Dermis blood vessel endothelial cell (primary cell): ENCODE measurements at regions not wholly inside any gene's neighbourhood (a gene's known extent, or its start where the extent isn't known, plus 50 kb on each side); places are given as distances from the start of the nearest gene placed in this dataset.

Source experiments
- DNase-seq: peaks from one replicate; pipeline ENCODE4 v3.0.0; 2010

DNA sequence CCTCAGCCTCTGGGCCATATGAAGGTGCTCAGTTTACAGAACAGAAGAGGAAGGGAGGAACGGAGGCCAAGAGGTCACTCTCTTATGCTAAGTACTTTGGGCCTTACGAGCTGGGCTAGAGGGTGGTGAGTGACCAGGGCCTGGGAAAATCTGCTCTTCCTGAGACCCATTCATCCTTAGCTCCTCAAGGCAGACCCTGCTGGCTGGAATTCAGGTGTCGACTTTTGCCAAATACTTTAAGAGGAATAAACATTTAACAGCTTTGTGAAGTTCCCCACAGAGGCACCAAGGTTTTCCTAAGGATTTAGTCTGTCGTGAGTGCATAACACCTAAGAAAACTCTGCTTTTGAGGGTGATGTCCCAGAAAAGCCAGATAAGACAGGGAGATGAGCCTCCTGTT, 129.7 kb upstream of the SIX2 start:
- no peak for DNase-seq

DNA sequence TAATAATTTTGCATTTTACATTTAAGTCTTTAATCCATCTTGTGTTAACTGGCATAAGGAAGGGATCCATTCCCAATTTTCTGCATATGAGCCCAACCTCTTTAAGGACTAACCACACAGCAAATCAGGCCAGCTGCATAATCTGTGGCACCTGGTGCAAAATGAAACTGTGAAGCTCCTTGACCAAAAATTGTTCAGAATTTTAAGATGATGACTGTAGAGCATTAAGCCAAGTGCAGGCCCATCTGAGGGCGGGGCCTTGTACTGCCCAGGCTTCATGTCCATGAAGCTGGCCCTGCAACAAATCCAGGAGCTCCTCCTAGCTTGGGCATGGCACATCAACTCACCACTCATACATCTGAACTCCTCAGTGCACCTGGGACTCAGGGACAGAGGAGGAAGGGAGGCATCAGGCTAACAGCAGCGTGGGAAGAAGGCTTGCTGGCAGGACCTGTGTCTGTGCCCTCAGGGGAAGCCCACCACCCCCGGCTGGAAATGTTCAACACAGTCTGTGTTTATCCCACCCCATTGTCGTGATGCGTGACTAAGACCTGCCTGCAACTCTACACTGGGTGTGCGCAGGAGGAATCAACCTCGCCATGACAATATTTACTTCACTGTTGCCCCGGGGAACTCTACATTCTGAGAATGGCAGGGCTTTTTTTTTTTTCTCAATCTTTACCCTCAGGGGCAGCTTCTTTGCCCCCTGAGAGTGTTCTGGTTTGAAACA, 128.9 kb upstream of the SIX2 start:
- DNase-seq = no peak

DNA sequence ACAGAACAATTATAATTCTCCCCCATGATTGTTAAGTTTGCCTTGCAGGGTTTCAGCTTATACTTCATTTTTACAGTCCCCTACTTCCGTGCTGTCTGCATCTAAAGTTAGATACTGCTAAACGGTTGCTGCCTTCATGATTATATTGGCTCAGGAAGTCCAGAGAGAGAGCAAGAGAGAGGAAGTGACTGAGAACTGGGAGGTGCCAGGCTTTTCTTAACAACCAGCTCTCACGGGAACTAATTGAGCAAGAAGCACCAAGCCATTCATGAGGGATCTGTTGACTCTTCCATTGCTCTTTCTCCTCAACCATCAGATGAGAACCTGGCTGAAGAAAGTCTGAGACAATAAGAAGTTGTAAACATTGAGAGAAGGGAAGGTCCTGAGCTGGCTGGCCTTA, 125.5 kb upstream of the SIX2 start:
- DNase-seq = peak; percentile 46

DNA sequence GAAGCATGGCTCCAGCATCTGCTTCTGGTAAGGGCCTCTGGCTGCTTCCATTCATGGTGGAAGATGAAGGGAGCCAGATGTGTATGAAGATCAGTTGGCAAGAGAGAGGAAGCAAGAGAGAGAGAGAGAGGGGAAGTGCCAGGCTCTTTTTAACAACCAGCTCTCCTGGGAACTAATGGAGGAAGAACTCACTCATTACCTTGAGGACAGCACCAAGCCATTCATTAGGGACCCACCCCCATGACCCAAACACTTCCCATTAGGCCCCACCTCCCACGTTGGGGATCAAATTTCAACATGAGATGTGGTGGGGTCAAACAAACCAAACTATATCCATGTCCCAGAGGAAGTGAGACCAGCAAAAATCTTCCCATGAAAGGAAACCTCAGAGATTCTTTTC, 124.8 kb upstream of the SIX2 start:
- DNase-seq = peak; percentile 19

DNA sequence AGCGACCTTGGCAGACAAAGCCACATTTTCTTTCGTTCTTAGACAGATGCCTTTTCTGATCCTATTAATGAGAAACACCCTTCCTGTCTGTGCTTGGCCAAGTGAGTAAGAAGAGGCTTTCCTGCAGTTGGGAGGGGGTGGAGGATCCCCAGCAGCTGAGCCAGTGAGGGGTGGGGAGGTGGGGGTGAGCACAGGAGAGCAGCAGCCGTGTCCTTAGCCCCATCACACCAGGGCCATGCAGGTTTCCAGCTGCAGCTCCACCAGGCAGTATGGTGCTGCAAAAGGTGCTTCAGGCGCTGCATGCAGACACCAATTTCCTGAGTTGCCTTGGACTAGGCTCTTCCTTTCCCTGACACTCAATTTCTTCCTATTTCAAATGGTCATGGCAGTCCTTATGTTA, 123.3 kb upstream of the SIX2 start:
- peak; percentile 7 for DNase-seq

DNA sequence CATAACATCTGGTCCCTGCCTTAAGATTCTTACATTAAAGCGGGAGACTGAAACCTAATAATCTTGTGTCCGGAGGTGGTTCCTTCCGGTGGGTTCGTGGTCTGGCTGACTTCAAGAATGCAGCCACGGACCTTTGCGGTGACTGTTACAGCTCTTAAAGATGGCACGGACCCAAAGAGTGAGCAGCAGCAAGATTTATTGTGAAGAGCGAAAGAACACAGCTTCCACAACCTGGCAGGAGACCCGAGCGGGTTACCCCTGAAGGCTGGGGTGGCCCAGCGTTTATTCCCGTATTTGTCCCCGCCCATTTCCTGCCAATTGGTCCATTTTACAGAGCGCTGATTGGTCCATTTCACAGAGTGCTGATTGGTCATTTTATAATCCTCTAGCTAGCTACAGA, 122.3 kb upstream of the SIX2 start:
- DNase-seq = no peak

DNA sequence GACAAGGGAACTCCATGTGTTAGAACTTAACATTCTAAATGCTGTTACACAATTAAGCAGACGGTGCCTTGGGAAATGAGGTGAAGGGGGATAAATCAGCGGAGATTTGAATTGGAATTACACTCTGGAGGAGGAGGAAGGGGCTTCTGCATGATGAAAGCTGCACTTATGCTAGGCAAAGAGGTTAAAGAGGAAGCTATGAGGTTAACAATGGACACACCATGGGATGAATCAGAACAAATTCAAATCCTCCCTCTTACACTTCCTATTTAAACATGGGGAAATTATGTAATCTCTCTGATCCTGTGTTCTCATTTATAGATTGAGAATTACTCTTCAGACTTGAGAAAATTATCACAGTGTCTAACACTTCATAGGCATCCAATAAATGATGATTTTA, 121.5 kb upstream of the SIX2 start:
- peak; percentile 30 for DNase-seq

DNA sequence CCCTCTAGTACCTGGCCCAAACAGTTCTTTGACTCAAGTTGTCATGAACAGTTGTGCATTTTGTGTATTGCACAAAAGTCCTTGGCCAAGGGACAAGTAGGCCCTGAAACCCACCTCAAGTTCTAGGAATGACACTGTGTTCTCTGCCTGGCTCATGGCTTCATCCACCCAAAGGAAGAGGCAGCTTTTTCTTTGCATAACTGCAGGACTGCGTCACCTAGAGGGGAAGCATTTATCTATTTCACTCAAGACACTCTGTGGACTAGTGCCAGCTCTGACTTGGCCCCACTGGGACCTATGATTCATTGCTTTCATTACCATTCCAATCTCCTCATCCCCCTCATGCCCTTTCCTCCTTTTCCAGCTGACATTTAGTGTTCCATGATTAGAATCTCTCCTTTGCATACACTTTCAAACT, 119.3 kb upstream of the SIX2 start:
- peak; percentile 85 for DNase-seq

DNA sequence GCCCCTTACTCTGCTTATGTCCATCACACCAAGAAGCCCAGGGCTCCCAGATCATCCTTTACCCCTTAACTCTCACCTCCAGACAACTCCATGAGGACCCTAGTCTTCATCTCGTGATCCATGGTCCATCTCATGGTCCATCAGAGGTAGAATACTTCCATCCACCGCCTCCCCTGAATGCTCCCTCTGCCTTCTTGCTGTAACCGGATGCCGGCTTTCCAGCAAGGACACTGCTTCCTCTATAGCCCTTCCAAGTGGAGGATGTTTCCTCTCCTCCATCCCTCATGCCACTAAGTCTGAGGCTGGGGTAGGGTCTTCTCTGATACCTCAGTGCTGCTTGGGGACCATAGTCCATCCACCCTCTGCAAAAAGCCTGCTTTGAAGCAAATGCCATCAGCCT, 118.6 kb upstream of the SIX2 start:
- no peak for DNase-seq

DNA sequence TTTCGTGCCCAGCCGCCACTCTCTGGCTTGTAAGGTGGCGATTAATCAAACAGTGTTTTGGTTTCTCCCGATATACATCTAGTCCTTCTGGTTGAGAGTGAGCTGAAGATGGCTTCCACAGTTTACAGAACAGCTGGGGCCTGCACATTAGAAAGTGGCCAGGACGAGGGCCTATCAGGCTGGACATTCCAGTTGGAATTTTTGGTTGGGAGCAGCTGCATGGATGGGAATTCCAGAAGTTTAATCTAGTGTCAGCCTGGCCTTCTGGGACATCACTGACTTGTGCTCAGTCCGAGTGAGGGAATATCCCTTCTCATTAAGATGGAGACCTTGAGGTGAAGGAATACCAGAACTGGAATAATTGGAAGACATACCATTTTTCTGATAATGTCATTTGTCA, 118.1 kb upstream of the SIX2 start:
- DNase-seq = no peak

DNA sequence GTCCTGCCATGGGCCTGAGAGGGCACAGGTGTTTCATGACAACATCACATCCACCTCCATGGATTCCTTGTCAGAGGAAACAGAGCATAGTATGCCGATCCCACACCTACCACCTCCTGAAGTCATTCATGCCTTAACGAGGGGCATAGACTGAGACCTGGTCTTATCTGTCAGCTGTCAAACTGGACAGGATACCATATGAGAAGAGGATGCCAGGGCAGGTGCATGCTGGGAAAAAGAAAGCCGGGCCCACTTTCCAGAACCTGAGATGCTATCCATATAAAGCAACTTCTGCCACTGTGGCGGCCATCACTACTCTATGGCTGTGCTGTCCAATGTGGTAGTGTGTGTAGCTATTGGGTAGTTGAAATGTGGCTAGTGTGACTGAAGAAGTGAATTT, 116.0 kb upstream of the SIX2 start:
- no peak for DNase-seq

DNA sequence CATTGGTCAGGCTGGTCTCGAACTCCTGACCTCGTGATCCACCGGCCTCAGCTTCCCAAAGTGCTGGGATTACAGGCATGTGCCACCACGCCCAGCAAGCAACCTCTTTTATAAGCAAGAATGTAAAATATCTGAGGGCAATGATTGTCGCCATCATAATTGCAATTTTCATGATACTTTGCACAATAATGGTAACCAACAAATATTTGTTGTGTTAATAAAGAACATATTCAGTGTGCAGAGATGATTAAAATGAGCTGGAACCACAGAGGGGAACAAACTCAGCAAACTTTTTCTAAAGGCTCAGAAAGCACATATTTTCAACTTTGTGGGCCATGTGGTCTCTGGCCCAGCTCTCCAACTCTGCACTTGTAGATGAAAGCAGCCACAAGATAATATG, 115.2 kb upstream of the SIX2 start:
- no peak for DNase-seq

DNA sequence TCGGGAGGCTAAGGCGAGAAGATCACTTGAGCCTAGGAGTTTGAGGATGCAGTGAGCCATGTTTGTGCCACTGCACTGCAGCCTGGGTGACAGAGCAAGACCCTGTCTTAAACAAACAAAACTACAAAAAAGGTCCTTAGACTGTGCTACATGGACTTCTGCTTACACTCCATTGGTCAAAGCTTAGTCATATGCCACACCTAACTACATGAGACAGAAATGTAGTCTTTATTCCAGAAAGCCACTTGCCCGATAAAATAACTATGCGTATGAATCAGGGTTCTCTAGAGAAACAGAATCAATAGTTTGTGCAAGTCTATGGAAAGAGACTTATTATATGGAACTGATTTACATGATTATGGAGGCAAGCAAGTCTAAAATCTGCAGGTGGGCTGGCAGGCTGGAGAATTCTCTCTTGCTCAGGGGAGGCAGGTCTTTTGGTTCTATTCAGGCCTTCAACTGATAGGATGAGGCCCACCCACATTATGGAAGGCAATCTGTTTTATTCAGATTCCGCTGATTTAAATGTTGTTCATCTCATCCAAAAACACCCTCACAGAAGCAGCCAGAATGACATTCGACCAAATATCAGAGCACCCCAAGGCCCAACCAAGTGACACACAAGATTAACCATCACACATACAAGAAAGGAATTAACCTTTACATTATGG, 114.4 kb upstream of the SIX2 start:
- DNase-seq = no peak

DNA sequence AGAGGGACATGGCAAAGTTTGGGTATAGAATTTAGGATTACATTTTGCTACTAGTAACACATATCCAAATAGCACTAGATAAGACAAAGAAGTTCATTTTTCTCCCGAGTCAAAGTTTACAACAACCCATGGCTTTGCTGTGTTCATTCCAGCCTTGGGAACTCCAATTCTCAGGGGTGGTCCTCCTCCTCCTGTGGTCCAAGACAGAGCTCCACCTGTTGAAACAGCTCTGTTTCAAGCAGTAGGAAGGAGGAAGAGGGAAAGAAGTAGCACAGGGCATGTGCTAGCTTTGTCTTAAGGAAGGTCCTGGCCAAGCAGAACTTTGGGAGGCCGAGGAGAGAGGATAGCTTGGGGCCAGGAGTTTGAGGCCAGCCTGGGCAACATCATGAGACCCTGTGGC, 113.8 kb upstream of the SIX2 start:
- no peak for DNase-seq

DNA sequence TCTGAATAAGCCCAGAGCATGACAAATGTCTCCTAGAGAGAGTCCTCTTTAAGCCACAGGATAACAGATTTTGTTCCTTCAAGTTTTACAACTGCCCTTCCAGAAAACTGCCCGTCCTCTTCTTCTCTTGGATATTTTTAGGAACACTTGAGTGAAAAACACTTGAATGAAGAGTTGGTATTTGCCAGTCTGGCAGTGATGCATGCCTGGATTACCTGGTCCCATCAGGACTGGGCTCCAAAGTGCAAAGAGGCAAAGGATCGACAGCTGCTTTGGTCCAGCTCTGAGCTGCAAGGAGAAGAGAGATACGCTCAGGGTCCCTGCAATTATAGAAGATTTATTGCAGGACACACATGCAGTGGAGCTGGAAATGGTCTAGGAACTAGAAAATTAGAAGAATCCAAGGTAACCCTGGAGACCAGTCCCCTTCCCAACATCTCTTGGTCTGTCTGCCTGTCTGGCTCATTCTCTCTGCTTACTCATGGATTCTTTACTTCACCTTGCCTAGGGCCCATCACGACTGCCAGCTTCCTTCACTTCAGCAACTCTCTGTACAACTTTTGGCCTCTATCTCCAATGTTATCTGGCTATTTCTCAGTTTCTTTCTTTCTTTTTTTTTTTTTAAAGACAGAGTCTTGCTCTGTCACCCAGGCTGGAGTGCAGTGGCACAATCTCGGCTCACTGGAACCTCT, 112.1 kb upstream of the SIX2 start:
- no peak for DNase-seq

DNA sequence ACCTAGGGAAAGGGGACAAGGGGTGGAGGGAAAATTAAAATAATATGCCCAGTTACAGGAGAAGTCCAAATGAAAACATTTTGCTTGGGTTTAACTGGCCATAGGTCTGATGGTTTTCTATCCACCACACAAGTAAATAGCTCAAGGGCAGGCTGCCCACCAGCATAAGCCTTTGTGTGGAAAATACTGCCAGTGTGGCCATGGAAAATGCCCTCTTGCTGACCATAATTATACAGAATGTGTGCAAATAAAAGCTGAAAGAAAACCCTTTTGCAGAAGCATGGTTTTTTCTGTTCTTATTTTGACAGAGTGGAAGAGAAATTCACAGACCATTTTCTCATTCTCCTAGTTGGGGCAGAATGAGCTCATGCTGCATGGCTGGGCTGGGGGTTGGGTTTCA, 111.3 kb upstream of the SIX2 start:
- no peak for DNase-seq

DNA sequence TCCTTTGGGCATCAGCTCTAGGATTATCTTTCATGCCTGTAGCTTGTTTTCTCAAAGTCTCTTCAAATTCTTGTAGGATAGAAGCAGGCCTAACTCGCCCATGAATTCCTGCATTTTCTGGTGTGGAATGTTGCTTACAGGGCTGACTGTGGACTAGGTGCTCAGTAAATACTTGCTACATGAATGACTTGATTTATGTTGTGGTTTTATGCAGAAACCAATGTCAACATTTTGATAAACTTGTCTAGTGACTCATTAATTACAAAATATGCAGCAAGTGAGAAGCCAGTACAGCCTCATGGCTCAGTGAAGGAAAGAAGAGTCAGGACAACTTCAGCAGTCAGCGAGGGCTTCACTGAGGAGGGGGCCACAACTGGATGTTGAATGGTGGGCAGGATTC, 110.6 kb upstream of the SIX2 start:
- no peak for DNase-seq

DNA sequence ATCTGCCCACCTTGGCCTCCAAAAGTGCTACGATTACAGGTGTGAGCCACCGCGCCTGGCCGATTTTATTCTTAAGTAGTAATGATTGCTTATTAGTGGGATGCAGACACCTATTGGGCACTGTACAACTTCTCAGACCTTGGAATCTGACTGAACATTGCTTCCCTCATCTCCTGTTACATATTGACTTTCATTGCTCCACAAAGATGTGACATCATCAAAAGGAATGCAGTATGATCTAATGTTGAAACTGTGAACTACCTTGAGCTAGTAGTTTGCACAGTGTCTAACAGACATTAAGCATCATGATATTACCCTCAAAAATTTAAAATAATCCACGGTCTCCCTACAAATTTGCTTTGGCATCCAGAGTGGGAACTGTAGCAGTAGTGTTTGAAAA, 109.8 kb upstream of the SIX2 start:
- no peak for DNase-seq

DNA sequence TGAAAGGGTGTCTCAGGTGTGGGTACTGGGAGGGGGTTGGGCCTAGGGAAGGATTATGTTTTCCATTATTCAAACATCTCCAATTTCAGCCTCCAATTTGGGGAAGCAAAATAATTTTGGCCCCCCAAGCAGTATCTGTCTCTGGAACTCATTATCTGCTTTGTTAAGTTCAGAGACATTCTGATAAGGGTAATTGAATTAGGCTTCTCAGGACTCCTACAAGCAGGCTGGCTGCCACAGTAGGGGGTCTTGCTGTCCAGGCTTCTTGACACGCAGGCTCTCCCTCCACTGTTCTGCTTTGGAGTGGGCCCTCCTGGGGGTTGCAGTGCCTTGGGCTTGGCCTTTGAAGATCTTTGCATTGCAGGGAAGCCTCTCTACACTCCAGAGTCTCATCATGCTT, 108.1 kb upstream of the SIX2 start:
- DNase-seq = no peak

DNA sequence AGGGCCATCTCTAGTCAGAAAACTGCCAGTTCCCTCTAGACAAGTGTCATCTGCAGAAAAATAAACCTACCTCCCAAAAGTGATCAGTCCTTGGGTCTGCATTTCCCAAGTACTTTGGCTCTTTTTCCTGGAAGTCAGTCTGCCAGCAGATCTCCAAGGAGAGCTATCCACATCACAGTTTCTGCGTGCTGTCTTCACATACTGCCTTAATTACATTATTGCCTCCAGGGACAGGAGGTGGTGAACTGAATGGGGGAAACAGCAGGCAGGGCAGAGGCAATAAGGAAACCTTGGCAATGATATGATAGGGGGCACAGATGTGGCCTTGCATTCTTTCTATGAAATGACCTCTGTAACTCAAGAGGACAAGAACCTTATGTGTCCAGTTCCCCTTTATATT, 105.9 kb upstream of the SIX2 start:
- no peak for DNase-seq

DNA sequence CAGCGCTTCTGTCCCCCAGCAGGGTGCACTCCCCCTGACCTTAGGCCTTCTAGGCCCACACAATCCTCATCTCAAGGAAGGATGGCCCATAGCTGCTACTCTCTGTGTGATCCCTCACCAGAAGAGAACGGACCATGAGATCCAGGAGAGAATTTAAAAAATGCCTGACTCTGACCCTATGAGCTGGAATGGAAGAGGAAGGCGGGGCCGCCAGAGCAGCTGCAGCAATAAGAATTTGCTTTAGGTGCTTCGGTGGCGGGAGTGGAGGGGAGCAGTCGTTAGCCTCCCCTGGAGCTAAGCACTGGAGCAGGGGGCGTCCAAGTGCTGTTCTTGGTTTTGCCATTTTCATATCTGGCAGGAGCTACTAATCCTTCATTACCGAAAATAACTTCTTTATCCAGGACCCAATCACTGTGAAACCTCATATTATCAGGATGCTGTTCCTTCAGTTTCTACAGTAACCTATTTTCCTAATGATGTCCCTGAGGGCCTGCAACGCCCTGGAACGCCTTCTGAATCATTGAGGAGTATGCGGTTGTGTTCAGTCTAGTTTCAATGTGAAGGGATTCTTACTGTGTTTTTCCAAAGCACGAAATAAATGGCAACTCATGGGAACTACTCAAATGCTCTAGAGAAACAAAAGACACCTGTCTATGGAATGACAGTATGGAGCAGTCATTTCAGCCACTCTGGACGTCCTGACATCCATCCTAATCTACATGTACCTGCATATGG, 105.1 kb upstream of the SIX2 start:
- DNase-seq = no peak

DNA sequence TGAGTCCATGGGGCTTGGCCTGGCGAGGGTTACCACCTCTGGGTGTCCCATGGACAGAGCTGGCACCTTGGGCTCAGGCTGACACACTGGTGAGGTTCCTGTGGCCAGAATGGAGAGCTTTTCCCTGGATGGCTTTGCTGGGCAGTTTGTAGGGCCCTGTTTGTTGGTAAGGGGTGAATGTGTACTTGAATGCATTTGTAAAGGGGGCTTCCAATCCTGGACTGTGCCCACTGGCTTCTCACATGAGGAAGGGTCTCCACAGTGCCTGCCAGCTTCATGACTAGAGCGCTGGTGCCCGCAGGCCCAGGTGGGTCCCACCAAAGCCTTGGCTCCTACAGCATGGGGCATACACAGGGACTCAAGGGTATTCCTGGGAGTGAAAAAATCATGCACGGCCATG, 103.5 kb upstream of the SIX2 start:
- no peak for DNase-seq

DNA sequence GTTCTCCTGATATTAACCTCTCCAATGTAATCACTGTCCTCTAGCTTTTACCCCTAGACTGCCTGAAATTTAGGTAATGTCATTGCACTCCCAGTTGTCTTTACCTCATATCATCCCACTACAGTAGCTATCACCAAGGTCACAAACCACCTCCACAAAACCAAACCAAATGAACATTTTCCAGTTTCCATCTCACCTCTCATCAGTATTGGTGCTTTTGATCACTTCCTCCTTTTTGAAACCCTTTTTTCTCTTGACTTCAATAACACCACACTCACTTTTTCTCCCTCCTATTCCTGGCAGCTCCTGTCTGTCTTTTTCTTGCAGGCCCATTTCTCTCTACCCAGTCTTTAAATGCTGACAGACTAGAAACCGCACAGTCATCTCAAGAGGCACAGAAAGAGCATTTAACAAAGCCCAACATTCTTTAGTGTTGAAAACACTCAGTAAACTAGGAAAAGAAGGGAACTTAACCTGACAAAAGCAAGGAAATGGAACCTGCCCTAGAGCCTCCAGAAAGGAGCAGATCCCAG, 95.9 kb upstream of the SIX2 start:
- no peak for DNase-seq
